ENCODE measurements at regions not wholly inside any gene's neighbourhood (a gene's known extent, or its start where the extent isn't known, plus 50 kb on each side); places are given as distances from the start of the nearest gene placed in this dataset.

- no peak overlapping the region for H3K27ac Mint-ChIP-seq
- H3K9me3 Mint-ChIP-seq = no peaks in the 10 kb centered on the region
- H3K36me3 Mint-ChIP-seq (ENCODE audit: low read depth) = no peaks in the 10 kb centered on the region
- no peak overlapping the region for H3K4me3 Mint-ChIP-seq (ENCODE audit: low read depth)
- no peaks in the 10 kb centered on the region for H3K4me1 Mint-ChIP-seq (ENCODE audit: low read depth)
- no peaks in the 10 kb centered on the region for H3K27me3 Mint-ChIP-seq (ENCODE audit: low read depth)
- intact Hi-C loops (cut with micrococcal nuclease) = no loop called here
- no peak for DNase-seq (ENCODE audit: low spot score)
Measured at GRCh38 chr3:24631481-24631880, 136.8 kb upstream of the THRB start.

GRCh38 chr3:24639061-24639460, 144.4 kb upstream of the THRB start:
- Mint-ChIP-seq H3K27ac (no peak overlapping the region), H3K9me3 (no peaks in the 10 kb centered on the region), H3K36me3 (ENCODE audit: low read depth) (no peaks in the 10 kb centered on the region), H3K4me1 (ENCODE audit: low read depth) (no peaks in the 10 kb centered on the region), H3K4me3 (ENCODE audit: low read depth) (no peak overlapping the region), H3K27me3 (ENCODE audit: low read depth) (no peaks in the 10 kb centered on the region)
- DNase-seq (ENCODE audit: low spot score) = no peak
- intact Hi-C loops (cut with micrococcal nuclease) = no loop called here

GRCh38 chr3:24639481-24640329, 145.1 kb upstream of the THRB start:
- H3K36me3 Mint-ChIP-seq (ENCODE audit: low read depth) = no peaks in the 10 kb centered on the region
- H3K4me3 Mint-ChIP-seq (ENCODE audit: low read depth) = no peak overlapping the region
- H3K9me3 Mint-ChIP-seq = no peaks in the 10 kb centered on the region
- no peaks in the 10 kb centered on the region for H3K4me1 Mint-ChIP-seq (ENCODE audit: low read depth)
- no peaks in the 10 kb centered on the region for H3K27me3 Mint-ChIP-seq (ENCODE audit: low read depth)
- intact Hi-C loops (cut with micrococcal nuclease) = no loop called here
- no peak for DNase-seq (ENCODE audit: low spot score)
- H3K27ac Mint-ChIP-seq = no peak overlapping the region

- Mint-ChIP-seq H3K4me1 (ENCODE audit: low read depth) (no peaks in the 10 kb centered on the region), H3K36me3 (ENCODE audit: low read depth) (no peaks in the 10 kb centered on the region), H3K27ac (no peak overlapping the region), H3K27me3 (ENCODE audit: low read depth) (no peaks in the 10 kb centered on the region), H3K4me3 (ENCODE audit: low read depth) (no peak overlapping the region), H3K9me3 (no peaks in the 10 kb centered on the region)
- DNase-seq (ENCODE audit: low spot score) = no peak
- intact Hi-C loops (cut with micrococcal nuclease) = no loop called here
Measured at GRCh38 chr3:24640330-24640877, 145.8 kb upstream of the THRB start.

- Mint-ChIP-seq H3K27ac (no peak overlapping the region), H3K27me3 (ENCODE audit: low read depth) (no peaks in the 10 kb centered on the region), H3K4me3 (ENCODE audit: low read depth) (no peak overlapping the region), H3K9me3 (no peaks in the 10 kb centered on the region), H3K4me1 (ENCODE audit: low read depth) (no peaks in the 10 kb centered on the region), H3K36me3 (ENCODE audit: low read depth) (no peaks in the 10 kb centered on the region)
- intact Hi-C loops (cut with micrococcal nuclease) = no loop called here
- DNase-seq (ENCODE audit: low spot score) = no peak
Measured at GRCh38 chr3:24641628-24642027, 147.0 kb upstream of the THRB start.

GRCh38 chr3:24645047-24645446, 150.4 kb upstream of the THRB start:
- Mint-ChIP-seq H3K27me3 (ENCODE audit: low read depth) (no peaks in the 10 kb centered on the region), H3K4me1 (ENCODE audit: low read depth) (no peaks in the 10 kb centered on the region), H3K36me3 (ENCODE audit: low read depth) (no peaks in the 10 kb centered on the region), H3K9me3 (no peaks in the 10 kb centered on the region), H3K4me3 (ENCODE audit: low read depth) (no peak overlapping the region), H3K27ac (no peak overlapping the region)
- intact Hi-C loops (cut with micrococcal nuclease) = no loop called here
- no peak for DNase-seq (ENCODE audit: low spot score)

- H3K27ac Mint-ChIP-seq = no peak overlapping the region
- H3K4me1 Mint-ChIP-seq (ENCODE audit: low read depth) = no peaks in the 10 kb centered on the region
- intact Hi-C loops (cut with micrococcal nuclease) = no loop called here
- no peak overlapping the region for H3K4me3 Mint-ChIP-seq (ENCODE audit: low read depth)
- H3K36me3 Mint-ChIP-seq (ENCODE audit: low read depth) = no peaks in the 10 kb centered on the region
- DNase-seq (ENCODE audit: low spot score) = no peak
- no peaks in the 10 kb centered on the region for H3K9me3 Mint-ChIP-seq
- H3K27me3 Mint-ChIP-seq (ENCODE audit: low read depth) = no peaks in the 10 kb centered on the region
Measured at GRCh38 chr3:24646790-24647189, 152.1 kb upstream of the THRB start.

- DNase-seq (ENCODE audit: low spot score) = no peak
- Mint-ChIP-seq H3K36me3 (ENCODE audit: low read depth) (no peaks in the 10 kb centered on the region), H3K27me3 (ENCODE audit: low read depth) (no peaks in the 10 kb centered on the region), H3K9me3 (no peaks in the 10 kb centered on the region), H3K4me3 (ENCODE audit: low read depth) (no peak overlapping the region), H3K27ac (no peak overlapping the region), H3K4me1 (ENCODE audit: low read depth) (no peaks in the 10 kb centered on the region)
- intact Hi-C loops (cut with micrococcal nuclease) = no loop called here
Measured at GRCh38 chr3:24648063-24648462, 153.4 kb upstream of the THRB start.

- no peak for DNase-seq (ENCODE audit: low spot score)
- H3K27ac Mint-ChIP-seq = no peak overlapping the region
- no peaks in the 10 kb centered on the region for H3K4me1 Mint-ChIP-seq (ENCODE audit: low read depth)
- H3K36me3 Mint-ChIP-seq (ENCODE audit: low read depth) = no peaks in the 10 kb centered on the region
- H3K27me3 Mint-ChIP-seq (ENCODE audit: low read depth) = no peaks in the 10 kb centered on the region
- H3K4me3 Mint-ChIP-seq (ENCODE audit: low read depth) = no peak overlapping the region
- H3K9me3 Mint-ChIP-seq = no peaks in the 10 kb centered on the region
- intact Hi-C loops (cut with micrococcal nuclease) = no loop called here
Measured at GRCh38 chr3:24650839-24651238, 156.2 kb upstream of the THRB start.

GRCh38 chr3:24657870-24658510, 163.3 kb upstream of the THRB start:
- H3K27me3 Mint-ChIP-seq (ENCODE audit: low read depth) = no peaks in the 10 kb centered on the region
- no peaks in the 10 kb centered on the region for H3K4me1 Mint-ChIP-seq (ENCODE audit: low read depth)
- intact Hi-C loops (cut with micrococcal nuclease) = no loop called here
- no peak overlapping the region for H3K4me3 Mint-ChIP-seq (ENCODE audit: low read depth)
- H3K9me3 Mint-ChIP-seq = no peaks in the 10 kb centered on the region
- H3K27ac Mint-ChIP-seq = no peak overlapping the region
- no peak for DNase-seq (ENCODE audit: low spot score)
- no peaks in the 10 kb centered on the region for H3K36me3 Mint-ChIP-seq (ENCODE audit: low read depth)

- no peaks in the 10 kb centered on the region for H3K36me3 Mint-ChIP-seq (ENCODE audit: low read depth)
- no peaks in the 10 kb centered on the region for H3K9me3 Mint-ChIP-seq
- no peak overlapping the region for H3K4me3 Mint-ChIP-seq (ENCODE audit: low read depth)
- no peaks in the 10 kb centered on the region for H3K27me3 Mint-ChIP-seq (ENCODE audit: low read depth)
- DNase-seq (ENCODE audit: low spot score) = no peak
- no peak overlapping the region for H3K27ac Mint-ChIP-seq
- intact Hi-C loops (cut with micrococcal nuclease) = no loop called here
- no peaks in the 10 kb centered on the region for H3K4me1 Mint-ChIP-seq (ENCODE audit: low read depth)
Measured at GRCh38 chr3:24661175-24661584, 166.5 kb upstream of the THRB start.

- DNase-seq (ENCODE audit: low spot score) = no peak
- H3K4me1 Mint-ChIP-seq (ENCODE audit: low read depth) = no peaks in the 10 kb centered on the region
- intact Hi-C loops (cut with micrococcal nuclease) = no loop called here
- H3K9me3 Mint-ChIP-seq = no peaks in the 10 kb centered on the region
- no peaks in the 10 kb centered on the region for H3K36me3 Mint-ChIP-seq (ENCODE audit: low read depth)
- no peaks in the 10 kb centered on the region for H3K27me3 Mint-ChIP-seq (ENCODE audit: low read depth)
- H3K27ac Mint-ChIP-seq = no peak overlapping the region
- H3K4me3 Mint-ChIP-seq (ENCODE audit: low read depth) = no peak overlapping the region
Measured at GRCh38 chr3:24662449-24663345, 168.0 kb upstream of the THRB start.

Measured in activated T-helper 2 cell treated with anti-CD3 and anti-CD28 coated beads, Interferon-gamma antibody, Interleukin-2, Interleukin-4, amounts not matched to agents 10 μg/mL and 5 μg/mL and 100 μg/mL, durations not matched to agents 14 hours and 24 hours and 36 hours (primary cell).